ENCODE measurements at regions not wholly inside any gene's neighbourhood (a gene's known extent, or its start where the extent isn't known, plus 50 kb on each side); places are given as distances from the start of the nearest gene placed in this dataset.
A peak's percentile ranks its signal among the peaks of the same experiment; 100 is the strongest.
"Not testable (repeated sequence)": the region's sequence is repeated elsewhere in the genome, so short reads cannot be mapped to it uniquely, and the experiment has no call there.

DNA sequence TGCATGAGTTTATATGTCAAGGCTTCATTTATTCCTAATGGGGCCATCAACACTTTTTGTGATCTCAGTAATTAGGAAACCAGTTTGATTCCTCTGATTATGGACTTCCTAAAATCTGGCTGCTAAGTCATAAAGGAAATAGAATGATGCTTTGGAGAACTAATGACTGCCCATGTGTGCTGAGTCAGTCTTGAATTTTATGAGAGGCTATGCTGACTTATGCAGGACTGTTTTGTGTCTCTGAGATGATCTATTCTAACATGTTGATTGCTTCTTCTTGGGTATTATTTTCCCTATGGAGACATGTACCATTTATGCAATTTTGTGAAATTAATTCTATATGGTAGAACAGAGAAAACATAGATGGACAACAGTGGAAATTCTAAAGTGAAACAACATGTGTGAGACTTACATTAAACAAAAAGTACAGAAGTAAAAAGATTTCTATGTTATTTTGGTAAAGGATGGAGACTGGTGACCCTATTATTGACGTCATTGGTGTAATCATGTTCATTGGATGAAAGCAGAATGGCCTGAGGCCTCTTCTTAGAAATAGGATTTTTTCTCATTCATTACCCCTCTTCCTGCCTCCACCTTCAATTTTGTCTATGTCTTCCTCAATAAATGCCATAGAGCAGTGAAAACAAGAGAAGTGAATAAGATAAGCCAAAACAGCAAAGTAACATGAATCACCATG lies 1658.2 kb upstream of the PIK3C3 start:
- no peak for DNase-seq

DNA sequence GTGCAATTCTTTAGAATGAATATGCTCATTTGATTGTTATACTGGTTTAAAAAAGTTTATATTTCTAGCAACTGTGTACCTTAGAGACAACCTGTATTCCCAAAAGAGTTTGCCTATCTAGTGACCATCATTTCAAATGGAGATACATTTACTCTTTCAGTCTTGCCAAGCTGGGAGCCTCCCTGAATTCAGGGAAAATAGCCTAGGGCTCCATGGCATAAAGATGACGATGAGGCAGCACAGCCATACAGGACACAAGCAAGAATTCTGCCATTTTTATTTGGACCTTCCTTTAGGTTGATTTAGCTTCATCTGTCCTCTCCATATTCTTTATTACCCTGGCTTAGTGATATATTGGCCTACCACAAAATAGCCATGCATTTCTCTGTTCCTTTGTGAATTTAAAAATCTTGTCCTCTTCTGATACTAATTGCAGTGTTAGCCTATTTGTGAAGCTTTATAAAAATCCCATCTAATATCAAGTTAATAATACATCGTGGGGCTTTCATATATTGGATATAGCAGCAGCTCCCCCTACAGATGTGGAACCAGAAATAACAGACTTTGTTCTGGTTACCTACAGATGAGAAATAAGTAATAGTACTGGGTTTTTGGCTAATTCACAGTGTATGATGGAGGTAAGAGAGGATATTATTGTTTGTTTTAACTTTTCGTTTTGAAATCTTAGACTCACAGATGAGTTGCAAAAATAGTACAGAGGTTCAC lies 1661.9 kb upstream of the PIK3C3 start:
- peak; percentile 54 for DNase-seq

DNA sequence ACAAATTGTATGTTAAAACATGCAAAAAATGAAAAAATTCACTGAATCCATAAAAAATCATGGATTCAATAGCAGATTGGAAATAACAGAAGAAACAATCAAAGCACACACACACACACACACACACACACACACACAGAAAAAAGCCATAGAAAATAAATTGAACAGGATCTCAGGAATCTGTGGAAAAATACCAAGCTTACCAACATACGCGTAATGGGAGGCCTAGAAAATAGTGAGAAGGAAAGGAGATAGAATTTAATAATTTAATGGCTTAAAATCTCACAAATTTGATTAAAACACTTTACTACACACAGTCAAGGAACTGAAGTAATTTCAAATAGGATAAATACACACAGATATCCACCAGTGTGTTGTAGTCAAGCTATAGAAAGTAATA lies 1671.5 kb upstream of the PIK3C3 start:
- no peak for DNase-seq

DNA sequence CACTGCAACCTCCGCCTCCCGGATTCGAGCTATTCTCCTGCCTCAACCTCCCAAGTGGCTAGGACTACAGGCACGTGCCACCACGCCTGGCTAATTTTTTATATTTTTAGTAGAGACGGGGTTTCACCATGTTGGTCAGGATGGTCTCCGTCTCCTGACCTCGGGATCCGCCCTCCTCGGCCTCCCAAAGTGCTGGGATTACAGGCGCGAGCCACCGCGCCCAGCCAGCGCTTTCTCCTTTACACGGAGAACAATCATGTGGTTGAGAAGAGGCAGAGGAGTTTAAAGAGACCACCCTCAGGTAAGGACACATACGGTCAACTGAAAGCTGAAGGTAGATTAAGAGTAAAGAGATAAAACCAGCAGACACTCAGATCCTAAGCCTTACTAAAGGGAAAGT lies 1673.7 kb upstream of the PIK3C3 start:
- DNase-seq: not testable (repeated sequence)

DNA sequence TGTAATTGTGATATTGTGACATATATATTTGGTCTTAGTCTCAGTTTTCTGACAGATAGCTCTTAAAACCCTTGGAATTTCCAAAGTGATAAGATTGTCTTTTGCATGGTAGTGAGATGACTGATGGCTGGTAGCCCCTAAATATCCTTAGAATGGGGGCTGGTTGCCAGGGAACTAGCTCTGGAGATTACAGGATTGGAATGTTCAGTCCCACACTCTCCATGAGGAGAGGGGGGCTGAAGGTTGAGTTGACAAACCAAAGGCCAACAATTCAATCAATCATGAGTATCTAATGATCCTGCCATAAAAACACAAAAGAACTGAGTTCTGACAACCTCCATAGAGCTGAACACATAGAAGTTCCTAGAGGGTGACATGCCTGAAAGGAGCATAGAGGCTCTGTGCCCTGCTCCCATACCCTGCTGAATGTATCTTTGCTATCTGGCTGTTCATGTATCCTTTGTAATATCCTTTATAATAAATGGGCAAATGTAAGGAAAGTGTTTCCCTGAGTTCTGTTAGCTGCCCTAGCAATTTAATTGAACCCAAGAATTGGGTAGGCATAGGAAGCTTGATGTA lies 1680.3 kb upstream of the PIK3C3 start:
- no peak for DNase-seq

DNA sequence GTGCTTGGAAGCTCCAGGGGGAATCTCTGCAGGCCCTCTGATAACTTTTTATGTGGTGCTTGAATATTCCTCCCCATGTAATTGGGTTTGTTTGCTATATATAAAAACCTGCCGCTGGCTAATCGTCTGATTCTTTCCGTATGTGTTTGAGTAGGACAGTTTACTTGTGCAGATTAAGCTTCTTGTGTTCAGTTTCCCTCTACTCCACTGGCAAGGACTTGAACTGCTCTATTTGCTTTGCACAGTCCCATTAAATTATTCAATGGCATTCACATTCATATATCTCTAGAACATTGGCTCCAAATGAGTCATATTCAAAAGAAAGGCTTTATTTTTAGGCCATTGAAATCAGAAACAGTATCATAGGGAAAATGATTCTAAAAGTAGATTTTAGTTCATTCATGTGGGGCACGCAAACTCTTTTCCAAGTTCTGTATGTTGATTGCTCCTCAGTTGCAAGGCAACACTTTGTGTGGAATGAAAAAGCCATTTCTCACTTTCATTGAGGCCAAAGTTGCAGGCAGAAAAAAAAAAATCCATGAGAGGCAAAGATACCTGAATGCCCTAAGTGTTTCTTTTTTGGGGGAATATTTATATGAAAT lies 1682.3 kb upstream of the PIK3C3 start:
- no peak for DNase-seq

DNA sequence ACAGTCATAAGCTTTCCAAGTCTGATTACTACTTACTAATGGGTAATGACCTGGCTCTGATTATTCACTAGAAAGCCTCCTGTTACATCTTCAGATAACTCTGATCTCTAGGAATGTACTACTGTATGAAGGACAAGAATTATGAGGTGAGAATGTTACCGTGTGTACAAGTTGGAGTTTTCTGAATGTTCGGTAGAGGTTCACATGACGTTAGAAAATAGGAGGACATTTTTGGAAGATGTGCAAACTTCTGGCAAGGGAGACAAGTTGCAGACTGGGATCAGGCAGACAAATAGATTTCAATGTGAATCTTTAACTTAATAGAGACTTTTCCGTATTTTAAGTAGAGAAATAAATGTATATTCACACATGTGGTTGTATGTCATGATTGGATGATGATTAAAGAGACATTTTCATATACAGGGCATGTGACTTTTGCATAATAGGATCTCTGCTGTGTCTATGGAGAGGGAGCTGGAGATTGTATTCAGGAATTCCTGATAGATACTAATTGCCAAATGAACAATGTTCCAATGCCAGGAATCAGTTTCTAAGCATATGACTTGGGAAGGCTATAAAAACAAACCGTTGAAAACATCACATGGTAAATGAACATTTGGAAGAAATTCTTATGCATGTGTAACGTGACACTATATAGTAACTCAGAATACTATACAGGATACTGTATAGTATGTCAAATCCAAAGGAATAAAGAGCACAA lies 1695.8 kb upstream of the PIK3C3 start:
- no peak for DNase-seq

DNA sequence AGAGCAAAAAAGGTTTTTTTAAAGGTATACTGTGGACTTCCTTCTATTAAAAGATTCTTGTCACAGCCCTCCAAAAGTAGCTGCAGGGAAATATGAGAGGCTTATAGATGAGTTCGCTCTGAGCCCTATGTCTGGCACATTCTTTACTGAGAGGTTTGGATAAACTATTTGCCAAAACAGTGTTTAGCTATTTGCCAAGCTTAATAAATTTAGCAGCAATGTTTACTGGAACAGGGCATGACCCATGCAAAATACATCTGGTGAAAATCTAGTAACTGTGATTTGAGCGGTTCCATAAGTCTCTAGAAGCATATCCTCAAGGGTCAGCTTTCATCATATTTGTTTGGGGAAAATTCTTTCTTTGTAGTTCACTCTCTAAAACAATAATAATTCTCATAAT lies 1696.7 kb upstream of the PIK3C3 start:
- DNase-seq: no peak

DNA sequence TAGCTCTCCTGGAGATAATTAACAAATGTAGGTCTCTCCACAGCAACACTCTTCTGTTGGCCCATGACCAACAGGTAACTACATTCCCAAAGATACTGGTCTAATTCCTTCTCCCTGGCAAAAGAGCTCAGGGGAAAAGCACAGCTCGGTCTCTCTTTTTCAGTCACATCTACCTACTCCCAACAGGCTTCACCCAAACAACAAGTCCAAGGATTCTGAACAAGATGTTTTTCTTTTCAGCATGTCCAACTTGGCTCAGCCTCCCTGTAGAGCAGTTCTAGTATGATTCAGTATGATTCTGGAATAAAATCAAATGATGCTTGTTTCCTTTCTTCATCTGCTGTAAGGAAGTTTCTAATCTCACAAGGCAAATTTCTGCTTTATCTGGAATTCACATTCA lies 1704.8 kb upstream of the PIK3C3 start:
- DNase-seq: peak; percentile 54

DNA sequence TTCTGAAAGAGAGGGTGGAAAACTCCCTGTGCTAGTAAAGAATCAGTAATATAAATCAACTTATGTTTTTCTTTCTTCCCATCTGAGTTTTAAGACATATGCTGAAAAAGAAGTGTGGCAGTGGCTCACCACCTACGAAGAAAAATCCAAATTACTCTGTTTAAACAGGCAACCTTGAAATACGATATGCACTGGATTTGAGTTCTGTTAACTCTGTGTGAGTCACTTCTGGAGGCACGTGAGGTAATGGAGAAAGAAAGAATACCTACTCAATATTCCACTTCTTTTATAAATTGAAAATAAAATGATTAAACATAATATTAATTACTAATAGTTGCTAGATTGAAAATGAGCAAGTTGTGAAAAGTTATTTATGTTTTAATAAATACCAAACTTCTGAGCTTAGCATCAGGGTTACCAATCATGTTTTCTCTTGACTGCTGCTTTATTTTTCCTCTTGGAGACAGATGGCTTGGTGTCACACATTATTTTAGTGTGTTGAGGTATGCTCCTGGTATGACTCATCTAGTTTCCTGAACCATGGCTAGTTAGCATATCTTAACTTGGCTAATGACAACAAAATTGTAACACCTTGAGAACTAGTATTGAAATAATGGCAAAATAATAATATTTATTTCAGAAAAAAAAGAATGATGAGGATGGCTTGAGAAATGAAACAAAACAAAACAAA lies 1705.5 kb upstream of the PIK3C3 start:
- peak; percentile 91 for DNase-seq

DNA sequence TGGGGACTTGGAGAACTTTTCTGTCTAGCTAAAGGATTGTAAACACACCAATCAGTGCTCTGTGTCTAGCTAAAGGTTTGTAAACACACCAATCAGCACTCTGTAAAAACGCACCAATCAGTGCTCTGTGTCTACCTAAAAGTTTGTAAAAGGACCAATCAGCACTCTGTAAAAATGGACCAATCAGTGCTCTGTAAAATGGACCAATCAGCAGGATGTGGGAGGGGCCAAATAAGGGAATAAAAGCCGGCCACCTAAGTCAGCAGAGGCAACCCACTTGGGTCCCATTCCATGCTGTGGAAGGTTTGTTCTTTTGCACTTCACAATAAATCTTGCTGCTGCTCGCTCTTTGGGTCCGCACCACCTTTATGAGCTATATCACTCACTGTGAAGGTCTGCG lies 1709.4 kb upstream of the PIK3C3 start:
- not testable (repeated sequence) for DNase-seq

DNA sequence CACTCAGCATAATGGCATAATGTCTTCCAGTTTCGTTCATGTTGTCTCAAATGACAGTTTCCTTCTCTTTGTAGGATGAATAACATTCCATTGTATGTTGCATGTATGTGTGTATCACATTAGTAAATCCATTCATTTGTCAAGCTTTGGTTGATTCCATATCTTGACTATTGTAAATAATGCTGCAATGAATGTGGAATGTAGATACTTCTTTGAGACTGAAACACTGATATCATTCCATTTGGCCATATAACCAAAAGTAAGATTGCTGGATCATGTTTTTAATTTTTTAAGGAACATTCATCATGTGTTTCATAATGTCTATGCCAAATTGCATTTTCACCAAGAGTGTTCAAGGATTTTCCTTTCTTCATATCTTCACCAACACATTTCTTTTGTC lies 1711.4 kb upstream of the PIK3C3 start:
- no peak for DNase-seq

DNA sequence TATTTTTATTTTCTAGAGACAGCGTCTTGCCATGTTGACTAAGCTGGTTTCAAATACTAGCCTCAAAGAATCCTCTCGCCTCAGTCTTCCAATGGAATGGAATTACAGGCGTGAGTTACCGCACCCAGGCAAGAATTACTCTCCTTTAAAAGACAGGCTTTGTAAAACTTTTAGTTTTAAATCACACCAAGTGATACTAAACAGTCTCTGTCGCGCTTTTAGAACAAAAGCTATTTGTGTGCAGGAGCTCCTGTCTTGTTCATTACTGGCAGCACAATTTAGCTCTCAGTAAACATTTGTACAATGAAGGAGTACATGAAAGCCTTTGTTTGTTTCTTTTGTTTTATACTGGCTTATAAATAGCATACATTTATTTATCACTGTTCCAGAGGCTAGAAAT lies 1719.2 kb upstream of the PIK3C3 start:
- no peak for DNase-seq

DNA sequence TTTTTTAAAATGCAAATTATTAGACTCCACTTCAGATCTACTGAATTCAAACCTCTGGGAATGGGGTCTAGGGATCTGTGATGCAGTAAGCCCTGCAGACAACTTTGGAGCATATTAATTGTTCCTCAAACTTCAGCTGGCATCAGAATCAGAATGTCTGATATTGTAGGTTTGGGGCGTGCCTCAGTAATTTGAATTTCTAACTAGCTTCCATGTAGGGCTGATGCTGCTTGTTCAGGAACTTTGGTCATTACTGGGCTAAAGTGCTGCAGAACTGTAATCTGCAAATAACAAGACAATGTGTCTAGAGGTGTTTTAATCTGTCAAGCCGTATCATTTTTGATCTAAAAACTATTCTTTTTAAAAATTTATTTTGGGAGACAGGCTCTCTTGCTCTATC lies 1719.7 kb upstream of the PIK3C3 start:
- DNase-seq: no peak

DNA sequence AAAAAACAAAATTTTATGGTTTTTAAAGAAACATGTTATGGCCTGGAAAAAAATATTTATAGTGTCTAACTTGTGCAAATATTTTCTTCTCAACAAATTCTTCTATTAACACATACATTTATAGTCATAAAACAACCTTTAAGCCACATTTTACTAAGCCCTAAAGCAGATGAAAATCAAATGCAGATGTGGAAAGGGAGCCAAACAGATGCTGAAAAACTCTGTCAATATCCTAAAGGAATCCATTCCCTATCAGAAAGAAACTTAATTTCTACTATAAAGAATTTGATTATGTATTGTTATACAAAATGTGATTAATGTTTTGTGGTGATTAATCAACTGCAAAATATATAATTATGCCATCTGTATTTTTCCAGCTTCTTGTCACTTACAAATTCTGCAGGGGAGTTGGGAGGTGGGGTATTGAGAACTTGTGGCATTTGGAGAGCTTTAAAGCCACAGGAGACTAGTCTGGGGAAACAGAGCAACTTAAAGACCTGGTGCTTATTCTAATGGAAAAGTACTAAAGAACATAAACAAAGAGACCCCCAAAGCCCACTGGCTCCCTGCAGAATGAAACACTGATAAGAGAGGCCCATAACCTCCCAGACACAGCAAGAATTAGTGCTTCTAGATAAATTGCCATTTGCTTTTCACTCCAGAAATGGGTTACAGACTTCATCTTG lies 1721.0 kb upstream of the PIK3C3 start:
- DNase-seq: no peak

DNA sequence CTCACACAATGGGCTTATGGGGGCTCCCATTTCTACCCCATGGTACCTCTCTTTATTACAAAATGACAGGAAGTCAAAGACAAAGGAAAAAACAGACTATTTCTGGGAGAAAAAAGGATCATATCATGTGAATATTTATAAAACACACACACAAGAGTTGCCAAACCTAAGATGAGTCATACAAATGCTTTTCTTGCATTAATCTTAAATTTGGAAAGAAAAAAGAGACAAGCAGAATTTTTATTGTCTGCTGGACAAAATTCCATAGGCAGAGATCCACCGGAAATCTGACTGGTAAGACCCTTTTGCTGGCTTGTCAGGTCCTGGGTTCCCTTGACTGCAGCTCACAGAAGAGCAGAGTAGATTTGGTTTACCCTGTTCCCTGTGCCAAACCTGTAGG lies 1732.3 kb upstream of the PIK3C3 start:
- no peak for DNase-seq

DNA sequence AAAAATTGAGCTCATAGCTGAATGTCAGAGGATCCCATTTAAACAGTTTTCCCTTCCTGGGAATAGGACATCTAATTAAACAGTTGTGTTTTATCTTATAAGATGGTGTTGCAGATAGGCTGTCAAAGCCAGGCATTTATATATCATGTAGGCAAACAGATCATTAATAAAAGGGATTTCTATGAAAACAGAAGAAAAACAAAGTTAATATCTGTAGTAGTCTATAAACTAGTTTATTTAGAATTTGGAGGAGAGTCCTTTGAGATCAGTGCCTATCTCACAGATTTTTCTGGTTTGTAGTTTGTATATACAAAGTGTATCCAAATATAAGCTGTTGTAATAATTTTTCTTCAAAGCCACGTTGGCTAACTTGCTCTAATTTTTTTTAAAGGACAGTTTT lies 1738.2 kb upstream of the PIK3C3 start:
- DNase-seq: no peak

DNA sequence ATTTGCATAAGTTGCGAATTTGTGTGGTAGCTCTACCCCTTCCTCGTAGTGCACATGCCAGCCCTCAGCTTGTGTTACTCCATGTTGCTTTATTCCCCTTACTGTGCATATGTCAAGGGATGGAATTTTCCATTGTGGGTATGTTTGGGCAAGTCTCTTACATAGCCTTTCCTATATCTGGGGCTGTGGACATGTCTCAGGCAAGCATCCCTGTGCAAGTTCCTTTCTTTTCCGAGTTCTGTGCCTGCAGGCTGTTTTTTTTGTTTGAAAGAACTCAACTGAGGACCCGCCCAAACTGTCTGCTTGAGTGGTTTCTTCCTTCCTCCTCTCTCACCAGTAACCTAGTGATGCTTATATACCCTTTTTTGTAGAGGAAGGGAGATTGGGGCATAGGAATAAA lies 1739.1 kb upstream of the PIK3C3 start:
- no peak for DNase-seq

DNA sequence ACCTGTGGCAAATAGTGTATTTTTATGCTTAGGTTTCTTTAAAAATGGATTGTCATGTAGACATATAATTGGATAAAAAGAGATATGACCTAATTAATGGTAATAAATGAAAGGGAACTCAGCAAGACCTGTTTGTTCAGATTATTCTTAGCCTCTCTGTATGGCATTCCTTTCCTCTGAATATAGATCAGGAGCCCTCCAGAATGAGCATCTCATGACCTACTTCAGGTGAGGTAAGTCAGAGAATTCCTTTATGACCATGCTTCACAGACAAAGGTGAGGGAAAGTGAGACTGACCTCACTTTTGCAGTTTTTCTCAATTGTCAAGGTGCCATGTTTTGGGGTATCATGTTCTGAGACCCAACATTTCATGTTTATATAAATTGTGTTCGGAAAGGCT lies 1744.3 kb upstream of the PIK3C3 start:
- peak; percentile 13 for DNase-seq

DNA sequence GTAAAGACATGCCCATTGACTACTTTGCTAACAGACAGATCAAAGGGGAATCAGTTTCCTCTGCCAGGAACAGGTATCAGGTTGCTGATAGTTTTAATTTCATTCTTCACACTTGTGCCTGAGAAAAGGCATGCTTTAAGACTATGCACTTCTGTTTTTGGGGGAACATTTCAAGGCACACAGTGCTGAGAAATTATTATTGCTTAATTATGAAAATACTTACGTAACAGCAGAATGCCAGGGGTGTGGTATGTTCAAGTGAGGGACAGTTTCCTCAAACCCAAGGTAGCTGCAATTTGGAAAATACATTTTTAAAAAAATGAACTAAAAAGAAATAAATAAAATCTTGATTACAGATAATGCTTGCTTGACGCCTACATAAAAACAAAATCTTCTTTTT lies 1746.1 kb upstream of the PIK3C3 start:
- no peak for DNase-seq

DNA sequence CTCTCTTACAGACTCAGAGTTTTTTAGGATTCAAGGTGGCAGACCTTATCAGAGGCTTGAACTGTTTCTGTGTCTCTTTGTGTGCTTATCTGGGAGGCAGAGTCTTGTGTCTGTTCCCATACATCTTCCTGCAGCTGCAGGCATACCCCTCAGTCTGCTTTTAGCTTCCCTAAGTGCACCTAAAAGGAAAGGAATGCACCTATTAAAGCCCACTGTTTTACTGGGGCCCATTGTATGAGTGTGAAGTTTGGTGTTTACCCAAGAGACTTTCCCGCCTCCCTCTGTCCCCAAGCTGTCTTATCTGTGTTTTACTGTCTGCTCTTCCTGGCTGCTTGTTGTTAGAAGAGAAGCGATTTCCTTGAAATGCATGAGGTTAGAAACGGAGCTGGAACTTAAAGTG lies 1757.3 kb upstream of the PIK3C3 start:
- no peak for DNase-seq

DNA sequence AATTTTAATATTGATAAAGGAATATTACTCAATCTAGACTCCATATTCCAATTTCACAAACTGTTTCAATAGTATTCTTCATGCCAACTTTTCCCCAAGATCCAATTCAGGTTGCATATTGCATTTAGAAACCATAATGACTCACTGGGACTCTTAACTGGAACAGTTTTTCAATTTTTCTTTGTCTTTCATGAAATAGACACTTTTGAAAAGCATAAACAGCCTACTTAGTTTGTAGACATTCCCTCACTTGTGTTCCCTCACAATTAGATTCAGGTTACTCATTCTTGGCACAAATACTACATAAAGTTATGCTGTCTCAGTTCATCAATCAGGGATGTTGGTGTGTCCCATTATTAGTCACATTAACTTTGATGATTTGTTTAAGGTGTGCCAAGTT lies 1768.4 kb upstream of the PIK3C3 start:
- no peak for DNase-seq

Measured in DMS53 (cell line).